Spleen (tissue), 7 donors: ENCODE measurements at regions not wholly inside any gene's neighbourhood (a gene's known extent, or its start where the extent isn't known, plus 50 kb on each side); places are given as distances from the start of the nearest gene placed in this dataset.

ENCODE experiments used
- POLR2A ChIP-seq, 3 donors: fragments of 450-650 bp; IDR thresholded peaks; one replicate each; pipeline ENCODE4 v1.5.1; 2017; ENCODE audit warnings: antibody characterized with exemption in 3 of 3, mild to moderate bottlenecking in 1 of 3
- POLR2AphosphoS5 ChIP-seq, 3 donors: sonication (generic); formaldehyde crosslinking; IDR thresholded peaks; one replicate each; pipeline ENCODE4 v1.5.1; 2017; ENCODE audit warnings: antibody characterized with exemption in 3 of 3
- TF ChIP-seq, protein P1 (sequence below), 11 experiments: fragments of 200-600 bp in 7 of 11; fragments of 450-650 bp in 4 of 11; sonication (generic) in 4 of 11; IDR thresholded peaks in 8 of 11; conservative IDR thresholded peaks in 3 of 11; 1 replicate in 7 of 11; 2 replicates in 4 of 11; pipeline versions ENCODE4 v1.4.0 to v1.8.0; 2016 to 2021; ENCODE audit warnings: antibody characterized with exemption in 11 of 11, inconsistent platforms in 4 of 11, mild to moderate bottlenecking in 1 of 11
- donor health status: DM: no; HTN: no; CAD: no; lungs with moderate emphysema.
- donor health status: DM: no; HTN: no; CAD: no.
- donor health status: DM: no; HTN: no; CAD: no.

DNA sequence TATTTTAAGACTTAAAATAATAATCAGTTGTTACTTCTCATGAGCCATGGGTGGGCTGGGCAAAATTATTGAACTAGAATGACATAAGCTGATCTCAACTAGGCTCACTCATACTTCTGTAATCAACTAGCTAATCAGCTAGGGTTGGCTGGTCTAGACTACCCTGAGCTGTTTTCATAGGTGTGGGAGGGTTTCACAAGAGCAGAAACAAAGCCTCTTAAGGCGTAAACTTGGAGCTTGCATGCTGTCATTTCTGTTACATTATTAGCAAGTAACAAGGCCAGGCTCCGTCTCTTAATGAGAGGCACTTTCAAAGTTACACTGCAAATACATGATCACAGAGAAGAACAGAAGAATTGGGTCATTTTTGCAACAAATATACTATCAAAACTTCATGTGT lies 57.2 kb upstream of the GHR start:
- TF ChIP-seq POLR2A (IDR thresholded peaks at IDR 0.05) (no peak), POLR2AphosphoS5 (IDR thresholded peaks at IDR 0.05) (no peak)
- TF ChIP-seq, protein P1, sequence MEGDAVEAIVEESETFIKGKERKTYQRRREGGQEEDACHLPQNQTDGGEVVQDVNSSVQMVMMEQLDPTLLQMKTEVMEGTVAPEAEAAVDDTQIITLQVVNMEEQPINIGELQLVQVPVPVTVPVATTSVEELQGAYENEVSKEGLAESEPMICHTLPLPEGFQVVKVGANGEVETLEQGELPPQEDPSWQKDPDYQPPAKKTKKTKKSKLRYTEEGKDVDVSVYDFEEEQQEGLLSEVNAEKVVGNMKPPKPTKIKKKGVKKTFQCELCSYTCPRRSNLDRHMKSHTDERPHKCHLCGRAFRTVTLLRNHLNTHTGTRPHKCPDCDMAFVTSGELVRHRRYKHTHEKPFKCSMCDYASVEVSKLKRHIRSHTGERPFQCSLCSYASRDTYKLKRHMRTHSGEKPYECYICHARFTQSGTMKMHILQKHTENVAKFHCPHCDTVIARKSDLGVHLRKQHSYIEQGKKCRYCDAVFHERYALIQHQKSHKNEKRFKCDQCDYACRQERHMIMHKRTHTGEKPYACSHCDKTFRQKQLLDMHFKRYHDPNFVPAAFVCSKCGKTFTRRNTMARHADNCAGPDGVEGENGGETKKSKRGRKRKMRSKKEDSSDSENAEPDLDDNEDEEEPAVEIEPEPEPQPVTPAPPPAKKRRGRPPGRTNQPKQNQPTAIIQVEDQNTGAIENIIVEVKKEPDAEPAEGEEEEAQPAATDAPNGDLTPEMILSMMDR (IDR thresholded peaks at IDR 0.05 in 8 of 11, conservative IDR thresholded peaks at IDR 0.05 in 3 of 11) = no peak
